ENCODE measurements at regions not wholly inside any gene's neighbourhood (a gene's known extent, or its start where the extent isn't known, plus 50 kb on each side); places are given as distances from the start of the nearest gene placed in this dataset.

DNA sequence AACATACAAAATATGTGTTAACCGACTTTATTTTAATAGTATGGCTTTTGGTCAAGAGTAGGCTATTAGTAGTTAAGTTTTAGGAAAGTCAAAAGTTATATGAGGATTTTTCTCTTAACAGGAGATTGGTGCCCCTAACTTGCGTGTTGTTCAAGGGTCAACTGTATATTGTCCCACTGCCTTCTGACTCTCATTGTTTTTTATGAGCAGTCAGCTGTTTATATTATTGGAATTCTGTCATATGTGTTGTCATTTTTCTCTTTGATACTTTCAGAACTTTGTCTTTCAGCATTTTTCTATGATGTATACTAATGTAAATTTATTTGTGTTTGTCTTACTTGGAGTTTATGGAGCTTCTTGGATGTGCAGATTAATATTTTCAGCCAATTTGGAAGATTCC lies 142.1 kb upstream of the CMC1 start:
- TF ChIP-seq EZH2 (optimal IDR thresholded peaks at IDR 0.05; ENCODE audit: low read depth, low read length): no peak
- TF ChIP-seq EZH2phosphoT487 (IDR thresholded peaks at IDR 0.05; ENCODE audit: low read length): no peak
- TF ChIP-seq, protein P1, sequence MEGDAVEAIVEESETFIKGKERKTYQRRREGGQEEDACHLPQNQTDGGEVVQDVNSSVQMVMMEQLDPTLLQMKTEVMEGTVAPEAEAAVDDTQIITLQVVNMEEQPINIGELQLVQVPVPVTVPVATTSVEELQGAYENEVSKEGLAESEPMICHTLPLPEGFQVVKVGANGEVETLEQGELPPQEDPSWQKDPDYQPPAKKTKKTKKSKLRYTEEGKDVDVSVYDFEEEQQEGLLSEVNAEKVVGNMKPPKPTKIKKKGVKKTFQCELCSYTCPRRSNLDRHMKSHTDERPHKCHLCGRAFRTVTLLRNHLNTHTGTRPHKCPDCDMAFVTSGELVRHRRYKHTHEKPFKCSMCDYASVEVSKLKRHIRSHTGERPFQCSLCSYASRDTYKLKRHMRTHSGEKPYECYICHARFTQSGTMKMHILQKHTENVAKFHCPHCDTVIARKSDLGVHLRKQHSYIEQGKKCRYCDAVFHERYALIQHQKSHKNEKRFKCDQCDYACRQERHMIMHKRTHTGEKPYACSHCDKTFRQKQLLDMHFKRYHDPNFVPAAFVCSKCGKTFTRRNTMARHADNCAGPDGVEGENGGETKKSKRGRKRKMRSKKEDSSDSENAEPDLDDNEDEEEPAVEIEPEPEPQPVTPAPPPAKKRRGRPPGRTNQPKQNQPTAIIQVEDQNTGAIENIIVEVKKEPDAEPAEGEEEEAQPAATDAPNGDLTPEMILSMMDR (IDR thresholded peaks at IDR 0.05; ENCODE audit: low read length): no peak
- Histone ChIP-seq H3K36me3 (replicated peaks; ENCODE audit: insufficient read depth, low read length) (no peaks in the 10 kb centered on the region), H3K9me2 (replicated peaks; ENCODE audit: insufficient read depth, low read length) (no peaks in the 10 kb centered on the region), H3K27me3 (replicated peaks; ENCODE audit: insufficient read depth, low read length) (no peaks in the 10 kb centered on the region), H4K20me1 (ENCODE audit: insufficient read depth, low read length) (no peaks in the 10 kb centered on the region), H3K79me2 (ENCODE audit: low read length) (no peaks in the 10 kb centered on the region), H3K9ac (ENCODE audit: low read length) (no peak overlapping the region), H3K4me1 (ENCODE audit: low read length) (no peaks in the 10 kb centered on the region), H3K4me3 (ENCODE audit: low read length) (no peak overlapping the region), H2AFZ (ENCODE audit: low read length) (no peak overlapping the region), H3K27ac (ENCODE audit: low read length) (no peak overlapping the region), H3F3A (ENCODE audit: insufficient read depth, low read length) (no peaks in the 10 kb centered on the region), H3K4me2 (ENCODE audit: low read depth, low read length) (no peak overlapping the region), H3K9me3 (replicated peaks; ENCODE audit: insufficient read depth, low read length) (no peaks in the 10 kb centered on the region)
- DNase-seq: no peak

DNA sequence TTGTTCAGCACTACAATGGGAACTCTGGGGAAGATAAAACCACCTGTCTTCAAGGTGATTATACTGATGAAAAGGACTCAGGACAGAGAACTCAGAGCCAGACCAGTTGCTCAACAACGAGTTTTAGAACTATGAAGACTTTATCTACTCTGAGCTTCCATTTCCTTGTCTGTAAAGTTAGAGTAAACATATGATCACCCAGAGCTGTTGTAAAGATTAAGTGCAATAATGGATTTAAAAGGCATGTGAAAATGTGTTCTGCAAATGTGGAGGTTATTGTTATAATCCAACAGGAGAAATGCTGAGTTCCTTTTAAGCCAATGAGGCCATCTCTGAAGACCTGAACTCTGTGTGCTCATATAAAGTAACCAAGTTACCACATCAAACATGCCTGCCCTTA lies 139.7 kb upstream of the CMC1 start:
- no peaks in the 10 kb centered on the region for H3K9me2 ChIP-seq (replicated peaks; ENCODE audit: insufficient read depth, low read length)
- H3K27ac ChIP-seq (ENCODE audit: low read length): no peak overlapping the region
- DNase-seq: no peak
- no peak overlapping the region for H3K9ac ChIP-seq (ENCODE audit: low read length)
- H3K36me3 ChIP-seq (replicated peaks; ENCODE audit: insufficient read depth, low read length): no peaks in the 10 kb centered on the region
- H3F3A ChIP-seq (ENCODE audit: insufficient read depth, low read length): no peaks in the 10 kb centered on the region
- H4K20me1 ChIP-seq (ENCODE audit: insufficient read depth, low read length): no peaks in the 10 kb centered on the region
- no peak for TF ChIP-seq EZH2phosphoT487 (IDR thresholded peaks at IDR 0.05; ENCODE audit: low read length)
- TF ChIP-seq, protein P1 (IDR thresholded peaks at IDR 0.05; ENCODE audit: low read length): no peak
- TF ChIP-seq EZH2 (optimal IDR thresholded peaks at IDR 0.05; ENCODE audit: low read depth, low read length): no peak
- H3K4me2 ChIP-seq (ENCODE audit: low read depth, low read length): no peak overlapping the region
- H3K4me3 ChIP-seq (ENCODE audit: low read length): no peak overlapping the region
- H3K79me2 ChIP-seq (ENCODE audit: low read length): no peaks in the 10 kb centered on the region
- no peaks in the 10 kb centered on the region for H3K4me1 ChIP-seq (ENCODE audit: low read length)
- H2AFZ ChIP-seq (ENCODE audit: low read length): no peak overlapping the region
- H3K27me3 ChIP-seq (replicated peaks; ENCODE audit: insufficient read depth, low read length): no peaks in the 10 kb centered on the region
- no peaks in the 10 kb centered on the region for H3K9me3 ChIP-seq (replicated peaks; ENCODE audit: insufficient read depth, low read length)

DNA sequence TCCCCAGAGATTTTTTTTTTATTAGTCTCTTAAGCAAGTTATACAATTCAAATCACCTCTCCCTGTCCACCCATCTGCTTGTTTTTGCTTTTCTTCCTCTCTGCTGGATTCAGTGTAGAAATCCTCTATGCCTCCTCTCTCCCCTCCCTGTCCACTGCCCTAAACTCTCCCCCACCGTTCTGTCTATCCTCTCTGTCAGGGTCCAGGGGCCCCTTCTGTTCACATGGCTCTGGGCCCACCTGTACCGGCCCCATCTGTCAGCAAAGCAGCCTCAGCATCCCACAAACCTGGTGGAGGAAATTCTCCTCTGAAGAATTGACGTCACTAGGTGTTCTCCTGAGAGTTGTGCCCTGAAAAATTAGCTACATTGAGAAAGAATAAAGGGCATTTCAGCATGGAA lies 137.6 kb upstream of the CMC1 start:
- Histone ChIP-seq H3K9me2 (replicated peaks; ENCODE audit: insufficient read depth, low read length) (no peaks in the 10 kb centered on the region), H4K20me1 (ENCODE audit: insufficient read depth, low read length) (no peaks in the 10 kb centered on the region), H2AFZ (ENCODE audit: low read length) (no peak overlapping the region), H3K27ac (ENCODE audit: low read length) (no peak overlapping the region), H3K9ac (ENCODE audit: low read length) (no peak overlapping the region), H3K4me2 (ENCODE audit: low read depth, low read length) (no peak overlapping the region), H3K4me3 (ENCODE audit: low read length) (no peak overlapping the region), H3K79me2 (ENCODE audit: low read length) (no peaks in the 10 kb centered on the region), H3K36me3 (replicated peaks; ENCODE audit: insufficient read depth, low read length) (no peaks in the 10 kb centered on the region), H3K4me1 (ENCODE audit: low read length) (no peaks in the 10 kb centered on the region), H3K9me3 (replicated peaks; ENCODE audit: insufficient read depth, low read length) (no peaks in the 10 kb centered on the region), H3K27me3 (replicated peaks; ENCODE audit: insufficient read depth, low read length) (no peaks in the 10 kb centered on the region), H3F3A (ENCODE audit: insufficient read depth, low read length) (no peaks in the 10 kb centered on the region)
- TF ChIP-seq, protein P1 (IDR thresholded peaks at IDR 0.05; ENCODE audit: low read length): no peak
- no peak for TF ChIP-seq EZH2 (optimal IDR thresholded peaks at IDR 0.05; ENCODE audit: low read depth, low read length)
- TF ChIP-seq EZH2phosphoT487 (IDR thresholded peaks at IDR 0.05; ENCODE audit: low read length): no peak
- DNase-seq: no peak
